ENCODE measurements at regions not wholly inside any gene's neighbourhood (a gene's known extent, or its start where the extent isn't known, plus 50 kb on each side); places are given as distances from the start of the nearest gene placed in this dataset.

DNA sequence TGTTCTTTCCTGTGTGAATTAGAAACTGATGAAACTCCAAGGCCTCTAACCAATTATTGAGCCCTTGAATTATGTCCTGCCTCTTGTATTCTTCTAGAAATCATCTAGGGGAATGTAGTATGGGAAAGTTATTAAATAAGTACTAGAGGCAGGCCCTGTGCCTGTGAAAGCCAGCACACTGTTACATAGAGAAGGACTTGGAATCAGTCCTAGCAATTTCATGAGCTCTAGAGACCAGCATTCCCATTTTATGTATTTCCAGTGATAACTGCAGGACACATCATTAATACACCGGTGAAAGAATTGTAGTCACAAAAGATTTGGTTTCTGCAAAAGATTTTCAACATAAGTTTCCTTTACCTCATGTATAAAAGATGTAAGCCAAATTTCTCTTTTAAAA, 168.5 kb upstream of the VLDLR start:
- no peak overlapping the region for H3K27ac ChIP-seq (ENCODE audit: poor library complexity, severe bottlenecking)
- no peaks in the 10 kb centered on the region for H3K4me1 ChIP-seq (ENCODE audit: insufficient read depth, poor library complexity, severe bottlenecking)
- H3K4me3 ChIP-seq (ENCODE audit: severe bottlenecking) = no peak overlapping the region
- DNase-seq (ENCODE audit: low spot score) = no peak
- ATAC-seq (ENCODE audit: low read depth) = no peak
- no peaks in the 10 kb centered on the region for H3K27me3 ChIP-seq (ENCODE audit: insufficient read depth, poor library complexity, severe bottlenecking)
- H3K9me3 ChIP-seq (ENCODE audit: severe bottlenecking) = no peaks in the 10 kb centered on the region
- no peaks in the 10 kb centered on the region for H3K36me3 ChIP-seq (ENCODE audit: low read depth)
- TF ChIP-seq, protein P1, sequence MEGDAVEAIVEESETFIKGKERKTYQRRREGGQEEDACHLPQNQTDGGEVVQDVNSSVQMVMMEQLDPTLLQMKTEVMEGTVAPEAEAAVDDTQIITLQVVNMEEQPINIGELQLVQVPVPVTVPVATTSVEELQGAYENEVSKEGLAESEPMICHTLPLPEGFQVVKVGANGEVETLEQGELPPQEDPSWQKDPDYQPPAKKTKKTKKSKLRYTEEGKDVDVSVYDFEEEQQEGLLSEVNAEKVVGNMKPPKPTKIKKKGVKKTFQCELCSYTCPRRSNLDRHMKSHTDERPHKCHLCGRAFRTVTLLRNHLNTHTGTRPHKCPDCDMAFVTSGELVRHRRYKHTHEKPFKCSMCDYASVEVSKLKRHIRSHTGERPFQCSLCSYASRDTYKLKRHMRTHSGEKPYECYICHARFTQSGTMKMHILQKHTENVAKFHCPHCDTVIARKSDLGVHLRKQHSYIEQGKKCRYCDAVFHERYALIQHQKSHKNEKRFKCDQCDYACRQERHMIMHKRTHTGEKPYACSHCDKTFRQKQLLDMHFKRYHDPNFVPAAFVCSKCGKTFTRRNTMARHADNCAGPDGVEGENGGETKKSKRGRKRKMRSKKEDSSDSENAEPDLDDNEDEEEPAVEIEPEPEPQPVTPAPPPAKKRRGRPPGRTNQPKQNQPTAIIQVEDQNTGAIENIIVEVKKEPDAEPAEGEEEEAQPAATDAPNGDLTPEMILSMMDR (IDR thresholded peaks at IDR 0.05; ENCODE audit: poor library complexity, severe bottlenecking) = no peak

GRCh38 chr9:2453701-2454100, 167.9 kb upstream of the VLDLR start:
- no peak for DNase-seq (ENCODE audit: low spot score)
- Histone ChIP-seq H3K36me3 (ENCODE audit: low read depth) (no peaks in the 10 kb centered on the region), H3K4me3 (ENCODE audit: severe bottlenecking) (no peak overlapping the region), H3K27ac (ENCODE audit: poor library complexity, severe bottlenecking) (no peak overlapping the region), H3K9me3 (ENCODE audit: severe bottlenecking) (no peaks in the 10 kb centered on the region), H3K4me1 (ENCODE audit: insufficient read depth, poor library complexity, severe bottlenecking) (no peaks in the 10 kb centered on the region), H3K27me3 (ENCODE audit: insufficient read depth, poor library complexity, severe bottlenecking) (no peaks in the 10 kb centered on the region)
- TF ChIP-seq, protein P1 (IDR thresholded peaks at IDR 0.05; ENCODE audit: poor library complexity, severe bottlenecking) = no peak
- no peak for ATAC-seq (ENCODE audit: low read depth)

DNA sequence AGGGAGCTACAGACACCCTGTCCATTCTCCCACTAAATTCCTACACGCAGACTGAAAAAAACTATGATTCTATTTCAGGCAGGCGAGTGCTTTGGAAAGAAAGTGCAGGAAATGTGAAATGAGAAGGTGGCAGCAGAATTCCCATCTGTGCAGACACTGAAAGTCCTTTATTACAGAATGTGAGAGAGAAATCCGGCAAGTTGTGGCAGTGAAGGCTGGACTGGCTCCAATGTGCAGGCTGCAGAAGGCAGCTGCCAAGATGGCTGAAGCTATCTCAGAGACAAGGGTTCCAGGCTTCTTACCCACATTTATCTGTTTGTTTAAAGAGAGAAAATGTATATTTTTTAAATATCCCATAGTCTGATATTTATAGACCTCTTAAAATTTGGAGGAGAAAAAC, 161.8 kb upstream of the VLDLR start:
- no peaks in the 10 kb centered on the region for H3K9me3 ChIP-seq (ENCODE audit: severe bottlenecking)
- no peak for DNase-seq (ENCODE audit: low spot score)
- no peak for ATAC-seq (ENCODE audit: low read depth)
- H3K36me3 ChIP-seq (ENCODE audit: low read depth) = no peaks in the 10 kb centered on the region
- H3K27me3 ChIP-seq (ENCODE audit: insufficient read depth, poor library complexity, severe bottlenecking) = no peaks in the 10 kb centered on the region
- H3K4me3 ChIP-seq (ENCODE audit: severe bottlenecking) = no peak overlapping the region
- no peaks in the 10 kb centered on the region for H3K4me1 ChIP-seq (ENCODE audit: insufficient read depth, poor library complexity, severe bottlenecking)
- no peak overlapping the region for H3K27ac ChIP-seq (ENCODE audit: poor library complexity, severe bottlenecking)
- TF ChIP-seq, protein P1 (IDR thresholded peaks at IDR 0.05; ENCODE audit: poor library complexity, severe bottlenecking) = no peak

- Histone ChIP-seq H3K27me3 (ENCODE audit: insufficient read depth, poor library complexity, severe bottlenecking) (no peaks in the 10 kb centered on the region), H3K4me1 (ENCODE audit: insufficient read depth, poor library complexity, severe bottlenecking) (no peaks in the 10 kb centered on the region), H3K27ac (ENCODE audit: poor library complexity, severe bottlenecking) (no peak overlapping the region), H3K9me3 (ENCODE audit: severe bottlenecking) (no peaks in the 10 kb centered on the region), H3K4me3 (ENCODE audit: severe bottlenecking) (no peak overlapping the region), H3K36me3 (ENCODE audit: low read depth) (no peaks in the 10 kb centered on the region)
- DNase-seq (ENCODE audit: low spot score) (no peak), ATAC-seq (ENCODE audit: low read depth) (no peak)
- TF ChIP-seq, protein P1 (IDR thresholded peaks at IDR 0.05; ENCODE audit: poor library complexity, severe bottlenecking) = no peak
These were observed 159.7 kb upstream of the VLDLR start for GRCh38 chr9:2461892-2462291.

DNA sequence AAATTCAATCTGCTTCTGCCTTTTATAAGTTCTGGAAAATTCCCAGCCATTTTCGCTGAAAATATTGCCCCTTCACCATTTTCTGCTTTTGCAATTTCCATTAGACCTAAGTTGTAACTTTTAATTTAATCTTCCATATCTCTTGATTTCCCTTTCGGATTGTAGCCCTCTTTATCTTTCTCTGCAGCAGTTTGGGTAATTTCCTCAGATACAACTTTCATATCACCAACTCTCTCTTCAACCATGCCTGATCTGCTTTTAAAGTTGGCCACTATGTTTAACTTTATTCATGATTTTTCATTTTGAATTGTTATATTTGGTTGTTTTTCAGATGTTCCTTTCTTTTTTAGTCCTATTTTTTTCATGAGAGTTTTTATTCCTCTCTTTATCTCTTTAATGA, 157.0 kb upstream of the VLDLR start:
- DNase-seq (ENCODE audit: low spot score) = no peak
- Histone ChIP-seq H3K27me3 (ENCODE audit: insufficient read depth, poor library complexity, severe bottlenecking) (no peaks in the 10 kb centered on the region), H3K4me3 (ENCODE audit: severe bottlenecking) (no peak overlapping the region), H3K4me1 (ENCODE audit: insufficient read depth, poor library complexity, severe bottlenecking) (no peaks in the 10 kb centered on the region), H3K9me3 (ENCODE audit: severe bottlenecking) (no peaks in the 10 kb centered on the region), H3K27ac (ENCODE audit: poor library complexity, severe bottlenecking) (no peak overlapping the region), H3K36me3 (ENCODE audit: low read depth) (no peaks in the 10 kb centered on the region)
- TF ChIP-seq, protein P1 (IDR thresholded peaks at IDR 0.05; ENCODE audit: poor library complexity, severe bottlenecking) = no peak
- ATAC-seq (ENCODE audit: low read depth) = no peak

Measured in RWPE2 (cell line).